Sigmoid colon (tissue), 4 donors: ENCODE measurements at regions not wholly inside any gene's neighbourhood (a gene's known extent, or its start where the extent isn't known, plus 50 kb on each side); places are given as distances from the start of the nearest gene placed in this dataset.

Experiments used
- POLR2A ChIP-seq, 2 donors: fragments of 450-650 bp; IDR thresholded peaks; one replicate each; pipeline ENCODE4 v1.6.1; 2016; ENCODE audit warnings: antibody characterized with exemption in 2 of 2, mild to moderate bottlenecking in 2 of 2, moderate library complexity in 2 of 2
- POLR2AphosphoS5 ChIP-seq, 4 donors: sonication (generic); formaldehyde crosslinking; IDR thresholded peaks; one replicate each; pipeline ENCODE4 v1.6.1; 2017; ENCODE audit warnings: antibody characterized with exemption in 4 of 4
- TF ChIP-seq, protein P1 (sequence below), 4 experiments: fragments of 450-650 bp in 3 of 4; fragments of 200-600 bp in 1 of 4; IDR thresholded peaks; one replicate each; pipeline ENCODE4 v1.5.1; 2016 to 2019; ENCODE audit warnings: antibody characterized with exemption in 4 of 4, mild to moderate bottlenecking in 3 of 4, moderate library complexity in 2 of 4

DNA sequence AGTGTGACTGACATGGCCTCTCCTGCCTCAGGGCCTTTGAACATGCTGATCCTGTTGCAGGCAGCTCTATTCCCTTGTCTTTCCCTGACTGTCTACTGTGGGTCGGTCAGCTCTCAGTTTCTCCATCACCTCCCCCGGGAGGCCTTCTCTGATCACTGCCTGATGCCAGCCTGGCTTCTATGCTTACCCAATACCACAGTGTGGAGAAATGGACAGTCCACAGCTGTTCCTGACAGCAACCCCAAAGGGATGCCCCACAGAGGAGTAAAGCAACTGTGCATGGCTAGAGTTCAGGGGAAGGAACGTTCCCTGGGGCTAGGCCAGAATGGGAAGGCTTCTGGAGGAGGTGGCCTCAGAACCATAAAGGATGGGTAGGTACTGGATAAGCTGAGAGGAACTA lies 354.3 kb downstream of the MIAT start:
- TF ChIP-seq, protein P1, sequence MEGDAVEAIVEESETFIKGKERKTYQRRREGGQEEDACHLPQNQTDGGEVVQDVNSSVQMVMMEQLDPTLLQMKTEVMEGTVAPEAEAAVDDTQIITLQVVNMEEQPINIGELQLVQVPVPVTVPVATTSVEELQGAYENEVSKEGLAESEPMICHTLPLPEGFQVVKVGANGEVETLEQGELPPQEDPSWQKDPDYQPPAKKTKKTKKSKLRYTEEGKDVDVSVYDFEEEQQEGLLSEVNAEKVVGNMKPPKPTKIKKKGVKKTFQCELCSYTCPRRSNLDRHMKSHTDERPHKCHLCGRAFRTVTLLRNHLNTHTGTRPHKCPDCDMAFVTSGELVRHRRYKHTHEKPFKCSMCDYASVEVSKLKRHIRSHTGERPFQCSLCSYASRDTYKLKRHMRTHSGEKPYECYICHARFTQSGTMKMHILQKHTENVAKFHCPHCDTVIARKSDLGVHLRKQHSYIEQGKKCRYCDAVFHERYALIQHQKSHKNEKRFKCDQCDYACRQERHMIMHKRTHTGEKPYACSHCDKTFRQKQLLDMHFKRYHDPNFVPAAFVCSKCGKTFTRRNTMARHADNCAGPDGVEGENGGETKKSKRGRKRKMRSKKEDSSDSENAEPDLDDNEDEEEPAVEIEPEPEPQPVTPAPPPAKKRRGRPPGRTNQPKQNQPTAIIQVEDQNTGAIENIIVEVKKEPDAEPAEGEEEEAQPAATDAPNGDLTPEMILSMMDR (IDR thresholded peaks at IDR 0.05), result no peak
- TF ChIP-seq POLR2AphosphoS5 (IDR thresholded peaks at IDR 0.05) (no peak), POLR2A (IDR thresholded peaks at IDR 0.05) (no peak)
